Ovary (tissue), 3 donors: ENCODE measurements at regions not wholly inside any gene's neighbourhood (a gene's known extent, or its start where the extent isn't known, plus 50 kb on each side); places are given as distances from the start of the nearest gene placed in this dataset.
"Not testable (repeated sequence)": the region's sequence is repeated elsewhere in the genome, so short reads cannot be mapped to it uniquely, and the experiment has no call there.

Experiments used
- CTCF ChIP-seq, 3 donors: fragments of 450-650 bp in 2 of 3; fragments of 200-600 bp in 1 of 3; IDR thresholded peaks; one replicate each; pipeline versions ENCODE4 v1.5.1 to v1.8.0; 2016 to 2022; ENCODE audit warnings: antibody characterized with exemption in 3 of 3, mild to moderate bottlenecking in 1 of 3
- POLR2A ChIP-seq: fragments of 450-650 bp; IDR thresholded peaks from one replicate; pipeline ENCODE4 v1.6.1; 2017; ENCODE audit warnings: antibody characterized with exemption, mild to moderate bottlenecking, moderate library complexity
- donor health status: DM: no; HTN: no; CAD: no.

- not testable (repeated sequence) for TF ChIP-seq CTCF (IDR thresholded peaks at IDR 0.05); POLR2A
Observed at GRCh38 chr2:87539151-87539943, 208.5 kb upstream of the PLGLB2 start.
